H9 (cell line): ENCODE measurements at regions not wholly inside any gene's neighbourhood (a gene's known extent, or its start where the extent isn't known, plus 50 kb on each side); places are given as distances from the start of the nearest gene placed in this dataset.
A peak's percentile ranks its signal among the peaks of the same experiment; 100 is the strongest.

Experiments
- DNase-seq: peaks from one replicate; pipeline ENCODE4 v3.0.0-alpha.2; 2017
- H2AFZ ChIP-seq: one replicate; pipeline ENCODE4 v1.6.1; 2013; ENCODE audit warnings: mild to moderate bottlenecking, low read length, control low read depth, moderate library complexity
- H2AK5ac ChIP-seq: 2 replicates; pipeline ENCODE4 v1.6.1; 2013; ENCODE audit warnings: low read length, control low read depth, mixed read lengths; ENCODE audit not compliant: insufficient read length
- H2BK120ac ChIP-seq: one replicate; pipeline ENCODE4 v1.6.1; 2013; ENCODE audit warnings: low read depth, mild to moderate bottlenecking, low read length, control low read depth, inconsistent platforms; ENCODE audit not compliant: poor library complexity, severe bottlenecking
- H2BK12ac ChIP-seq: 2 replicates; pipeline ENCODE4 v1.6.1; 2013; ENCODE audit warnings: low read length, control low read depth, mixed read lengths, low read depth; ENCODE audit not compliant: insufficient read length
- H2BK15ac ChIP-seq: 2 replicates; pipeline ENCODE4 v1.6.1; 2013; ENCODE audit warnings: low read depth, low read length, control low read depth
- H2BK20ac ChIP-seq: one replicate; pipeline ENCODE4 v1.6.1; 2013; ENCODE audit warnings: low read depth, mild to moderate bottlenecking, low read length, control low read depth, inconsistent platforms; ENCODE audit not compliant: poor library complexity, severe bottlenecking
- H2BK5ac ChIP-seq: 2 replicates; pipeline ENCODE4 v1.6.1; 2013; ENCODE audit warnings: low read length, control low read depth, mixed read lengths; ENCODE audit not compliant: insufficient read length
- H3K14ac ChIP-seq: 2 replicates; pipeline ENCODE4 v1.6.1; 2013; ENCODE audit warnings: low read length, control low read depth; ENCODE audit not compliant: insufficient read depth
- H3K18ac ChIP-seq: 2 replicates; pipeline ENCODE4 v1.6.1; 2013; ENCODE audit warnings: low read depth, mild to moderate bottlenecking, mixed read lengths, low read length, control low read depth; ENCODE audit not compliant: insufficient read length
- H3K23ac ChIP-seq: 2 replicates; pipeline ENCODE4 v1.6.1; 2013; ENCODE audit warnings: low read length, control low read depth, mixed read lengths, low read depth; ENCODE audit not compliant: insufficient read length
- H3K23me2 ChIP-seq: 2 replicates; pipeline ENCODE4 v1.6.1; 2013; ENCODE audit warnings: low read depth, mild to moderate bottlenecking, mixed read lengths, low read length, control low read depth; ENCODE audit not compliant: insufficient read length, poor library complexity, severe bottlenecking
- H3K27ac ChIP-seq: 2 replicates; pipeline ENCODE4 v1.5.1; 2013; ENCODE audit warnings: low read length, control low read depth, mixed read lengths, low read depth; ENCODE audit not compliant: insufficient read length
- H3K27me3 ChIP-seq: 2 replicates; pipeline ENCODE4 v1.6.1; 2013; ENCODE audit warnings: low read length, control low read depth, inconsistent platforms; ENCODE audit not compliant: insufficient read depth
- H3K4ac ChIP-seq: 2 replicates; pipeline ENCODE4 v1.6.1; 2013; ENCODE audit warnings: low read depth, mild to moderate bottlenecking, control low read depth, inconsistent platforms, low read length, moderate library complexity
- H3K4me1 ChIP-seq: 2 replicates; pipeline ENCODE4 v1.6.1; 2013; ENCODE audit warnings: low read length, control low read depth, inconsistent platforms; ENCODE audit not compliant: insufficient read depth
- H3K4me2 ChIP-seq: 2 replicates; pipeline ENCODE4 v1.6.1; 2013; ENCODE audit warnings: low read length, control low read depth, mixed read lengths; ENCODE audit not compliant: insufficient read length, insufficient read depth
- H3K56ac ChIP-seq: 2 replicates; pipeline ENCODE4 v1.6.1; 2013; ENCODE audit warnings: low read depth, mild to moderate bottlenecking, mixed read lengths, low read length, control low read depth; ENCODE audit not compliant: insufficient read length
- H3K79me1 ChIP-seq: 2 replicates; pipeline ENCODE4 v1.6.1; 2013; ENCODE audit warnings: low read depth, mild to moderate bottlenecking, moderate library complexity, low read length, control low read depth, inconsistent platforms; ENCODE audit not compliant: insufficient read depth, poor library complexity, severe bottlenecking
- H3K79me2 ChIP-seq: 2 replicates; pipeline ENCODE4 v1.6.1; 2013; ENCODE audit warnings: low read length, control low read depth, inconsistent platforms; ENCODE audit not compliant: insufficient read depth
- H3K9ac ChIP-seq: 2 replicates; pipeline ENCODE4 v1.6.1; 2013; ENCODE audit warnings: low read length, control low read depth, mixed read lengths; ENCODE audit not compliant: insufficient read length; ENCODE audit errors: extremely low read depth
- H3K9me3 ChIP-seq: one replicate; pipeline ENCODE4 v1.6.1; 2013; ENCODE audit warnings: low read depth, low read length, inconsistent platforms; ENCODE audit not compliant: control insufficient read depth
- H3T11ph ChIP-seq: one replicate; pipeline ENCODE4 v1.6.1; 2013; ENCODE audit warnings: mild to moderate bottlenecking, low read length, control low read depth, inconsistent platforms
- H4K20me1 ChIP-seq: one replicate; pipeline ENCODE4 v1.6.1; 2013; ENCODE audit not compliant: control insufficient read depth, insufficient read length, insufficient read depth
- H4K5ac ChIP-seq: 2 replicates; pipeline ENCODE4 v1.6.1; 2013; ENCODE audit warnings: low read depth, mild to moderate bottlenecking, mixed read lengths, low read length, control low read depth; ENCODE audit not compliant: insufficient read length
- H4K8ac ChIP-seq: replicated peaks from 2 replicates; pipeline ENCODE4 v1.6.1; 2013; ENCODE audit warnings: low read length, control low read depth, mixed read lengths, low read depth; ENCODE audit not compliant: insufficient read length
- H4K91ac ChIP-seq: 2 replicates; pipeline ENCODE4 v1.6.1; 2013; ENCODE audit warnings: low read depth, mild to moderate bottlenecking, moderate library complexity, mixed read lengths, low read length, control low read depth; ENCODE audit not compliant: insufficient read length
- H3K27ac Mint-ChIP-seq, 3 experiments: 2 replicates in 2 of 3; 3 replicates in 1 of 3; pipeline ENCODE4 v1.8.0; 2020 to 2021; ENCODE audit warnings: mixed read lengths in 3 of 3, mild to moderate bottlenecking in 1 of 3, moderate library complexity in 1 of 3
- H3K27me3 Mint-ChIP-seq: 2 replicates; pipeline ENCODE4 v1.8.0; 2021; ENCODE audit warnings: low read depth, mild to moderate bottlenecking, moderate library complexity, mixed read lengths
- H3K36me3 Mint-ChIP-seq, 3 experiments: 2 replicates in 2 of 3; 3 replicates in 1 of 3; pipeline ENCODE4 v1.8.0; 2020 to 2021; ENCODE audit warnings: low read depth in 3 of 3, mixed read lengths in 3 of 3; ENCODE audit not compliant: insufficient read depth in 1 of 3
- H3K4me1 Mint-ChIP-seq, 2 experiments: 2 replicates each; pipeline ENCODE4 v1.8.0; 2020; ENCODE audit warnings: mixed read lengths in 2 of 2
- H3K4me3 Mint-ChIP-seq, 2 experiments: 2 replicates in 1 of 2; 3 replicates in 1 of 2; pipeline ENCODE4 v1.8.0; 2020 to 2021; ENCODE audit warnings: mild to moderate bottlenecking in 2 of 2, mixed read lengths in 2 of 2, moderate library complexity in 1 of 2
- H3K9me3 Mint-ChIP-seq, 2 experiments: 2 replicates in 1 of 2; 3 replicates in 1 of 2; pipeline ENCODE4 v1.8.0; 2020; ENCODE audit warnings: mild to moderate bottlenecking in 2 of 2, mixed read lengths in 2 of 2, moderate library complexity in 1 of 2
- WGBS: extraction: QIAGEN DNeasy Blood & Tissue Kit; methylation state at CpG from one replicate; pipeline ENCODE4 v1.1.7; 2013; ENCODE audit warnings: missing lambda C conversion rate, low lambda C conversion rate, mixed read lengths; ENCODE audit not compliant: insufficient read length; ENCODE audit errors: extremely low coverage; 5-methylcytosine and 5-hydroxymethylcytosine counted together
- TF ChIP-seq, protein P1 (sequence below): fragments of 200-600 bp; sonication (generic); conservative IDR thresholded peaks from 3 replicates; pipeline ENCODE4 v1.8.0; 2021; ENCODE audit warnings: antibody characterized with exemption, mild to moderate bottlenecking

- Histone ChIP-seq H3K4me2 (no peak overlapping the region), H3K56ac (no peak overlapping the region), H3K23me2 (no peaks in the 10 kb centered on the region), H4K91ac (no peak overlapping the region), H3K27ac (no peak overlapping the region), H3K9me3 (no peaks in the 10 kb centered on the region), H3K4ac (no peak overlapping the region), H4K5ac (no peak overlapping the region), H4K8ac (no peak overlapping the region), H2BK5ac (no peak overlapping the region), H2AFZ (no peak overlapping the region), H3K79me1 (no peaks in the 10 kb centered on the region), H3K23ac (no peak overlapping the region), H2BK15ac (no peak overlapping the region), H3K4me1 (no peaks in the 10 kb centered on the region), H2BK12ac (no peak overlapping the region), H4K20me1 (no peaks in the 10 kb centered on the region), H3K14ac (no peak overlapping the region), H3K9ac (no peak overlapping the region), H3K79me2 (no peaks in the 10 kb centered on the region), H2AK5ac (no peak overlapping the region), H3K27me3 (no peaks in the 10 kb centered on the region), H2BK20ac (no peak overlapping the region), H2BK120ac (no peak overlapping the region), H3T11ph (no peak overlapping the region), H3K18ac (no peak overlapping the region)
- H3K27me3 Mint-ChIP-seq = no peaks in the 10 kb centered on the region
- H3K4me3 Mint-ChIP-seq = no peak overlapping the region
- H3K9me3 Mint-ChIP-seq = peaks cover 0 to 4% of the 10 kb centered on the region in 2 experiments; a peak in 2 of 5 replicates
- whole genome bisulfite sequencing = no CpG with 5 or more reads among the region's 3 CpGs
- peaks cover 3 to 11% of the 10 kb centered on the region in 2 experiments; a peak in 3 of 4 replicates for H3K4me1 Mint-ChIP-seq
- TF ChIP-seq, protein P1, sequence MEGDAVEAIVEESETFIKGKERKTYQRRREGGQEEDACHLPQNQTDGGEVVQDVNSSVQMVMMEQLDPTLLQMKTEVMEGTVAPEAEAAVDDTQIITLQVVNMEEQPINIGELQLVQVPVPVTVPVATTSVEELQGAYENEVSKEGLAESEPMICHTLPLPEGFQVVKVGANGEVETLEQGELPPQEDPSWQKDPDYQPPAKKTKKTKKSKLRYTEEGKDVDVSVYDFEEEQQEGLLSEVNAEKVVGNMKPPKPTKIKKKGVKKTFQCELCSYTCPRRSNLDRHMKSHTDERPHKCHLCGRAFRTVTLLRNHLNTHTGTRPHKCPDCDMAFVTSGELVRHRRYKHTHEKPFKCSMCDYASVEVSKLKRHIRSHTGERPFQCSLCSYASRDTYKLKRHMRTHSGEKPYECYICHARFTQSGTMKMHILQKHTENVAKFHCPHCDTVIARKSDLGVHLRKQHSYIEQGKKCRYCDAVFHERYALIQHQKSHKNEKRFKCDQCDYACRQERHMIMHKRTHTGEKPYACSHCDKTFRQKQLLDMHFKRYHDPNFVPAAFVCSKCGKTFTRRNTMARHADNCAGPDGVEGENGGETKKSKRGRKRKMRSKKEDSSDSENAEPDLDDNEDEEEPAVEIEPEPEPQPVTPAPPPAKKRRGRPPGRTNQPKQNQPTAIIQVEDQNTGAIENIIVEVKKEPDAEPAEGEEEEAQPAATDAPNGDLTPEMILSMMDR = no peak
- DNase-seq = no peak
- H3K27ac Mint-ChIP-seq = peak overlapping the region in 1 of 3 experiments; percentile 53; a peak in 1 of 7 replicates
- peaks cover 0 to 1% (median 0%) of the 10 kb centered on the region in 3 experiments; a peak in 1 of 7 replicates for H3K36me3 Mint-ChIP-seq
Observed at GRCh38 chr10:88198023-88198422, 334.6 kb downstream of the PTEN start.
